ENCODE measurements at regions not wholly inside any gene's neighbourhood (a gene's known extent, or its start where the extent isn't known, plus 50 kb on each side); places are given as distances from the start of the nearest gene placed in this dataset.

GRCh38 chr5:18828351-18828750, 1159.6 kb downstream of the CDH18 start:
- no peaks in the 10 kb centered on the region for H3K27me3 ChIP-seq
- H3K9me3 ChIP-seq, result no peaks in the 10 kb centered on the region
- H3K36me3 ChIP-seq, result no peaks in the 10 kb centered on the region
- DNase-seq, result no peak
- no peaks in the 10 kb centered on the region for H3K4me1 ChIP-seq
- H3K4me3 ChIP-seq (ENCODE audit: low read depth, low read length), result no peak overlapping the region
- TF ChIP-seq CTCF (IDR thresholded peaks at IDR 0.05; ENCODE audit: low read depth, low read length), result no peak

- no peak for DNase-seq
- H3K4me1 ChIP-seq, result no peaks in the 10 kb centered on the region
- H3K9me3 ChIP-seq, result no peaks in the 10 kb centered on the region
- H3K4me3 ChIP-seq (ENCODE audit: low read depth, low read length), result no peak overlapping the region
- no peaks in the 10 kb centered on the region for H3K27me3 ChIP-seq
- no peaks in the 10 kb centered on the region for H3K36me3 ChIP-seq
- TF ChIP-seq CTCF (IDR thresholded peaks at IDR 0.05; ENCODE audit: low read depth, low read length), result no peak
Observed at GRCh38 chr5:18829539-18829938, 1158.5 kb downstream of the CDH18 start.

- no peaks in the 10 kb centered on the region for H3K9me3 ChIP-seq
- TF ChIP-seq CTCF (IDR thresholded peaks at IDR 0.05; ENCODE audit: low read depth, low read length), result no peak
- H3K4me3 ChIP-seq (ENCODE audit: low read depth, low read length), result no peak overlapping the region
- H3K27me3 ChIP-seq, result no peaks in the 10 kb centered on the region
- H3K4me1 ChIP-seq, result no peaks in the 10 kb centered on the region
- H3K36me3 ChIP-seq, result no peaks in the 10 kb centered on the region
- DNase-seq, result no peak
Observed at GRCh38 chr5:18850216-18850615, 1137.8 kb downstream of the CDH18 start.

GRCh38 chr5:18872978-18873377, 1115.0 kb downstream of the CDH18 start:
- no peaks in the 10 kb centered on the region for H3K4me1 ChIP-seq
- no peaks in the 10 kb centered on the region for H3K36me3 ChIP-seq
- H3K27me3 ChIP-seq, result no peaks in the 10 kb centered on the region
- no peak overlapping the region for H3K4me3 ChIP-seq (ENCODE audit: low read depth, low read length)
- DNase-seq, result no peak
- no peaks in the 10 kb centered on the region for H3K9me3 ChIP-seq
- no peak for TF ChIP-seq CTCF (IDR thresholded peaks at IDR 0.05; ENCODE audit: low read depth, low read length)

- Histone ChIP-seq H3K9me3 (no peaks in the 10 kb centered on the region), H3K36me3 (no peaks in the 10 kb centered on the region), H3K4me1 (no peaks in the 10 kb centered on the region), H3K4me3 (ENCODE audit: low read depth, low read length) (no peak overlapping the region), H3K27me3 (no peaks in the 10 kb centered on the region)
- no peak for DNase-seq
- TF ChIP-seq CTCF (IDR thresholded peaks at IDR 0.05; ENCODE audit: low read depth, low read length), result no peak
Observed at GRCh38 chr5:18876565-18876964, 1111.4 kb downstream of the CDH18 start.

GRCh38 chr5:18881615-18882014, 1106.4 kb downstream of the CDH18 start:
- Histone ChIP-seq H3K27me3 (no peaks in the 10 kb centered on the region), H3K4me3 (ENCODE audit: low read depth, low read length) (no peak overlapping the region), H3K36me3 (no peaks in the 10 kb centered on the region), H3K9me3 (no peaks in the 10 kb centered on the region), H3K4me1 (no peaks in the 10 kb centered on the region)
- no peak for TF ChIP-seq CTCF (IDR thresholded peaks at IDR 0.05; ENCODE audit: low read depth, low read length)
- DNase-seq, result no peak
